GM19023 (cell line): ENCODE measurements at regions not wholly inside any gene's neighbourhood (a gene's known extent, or its start where the extent isn't known, plus 50 kb on each side); places are given as distances from the start of the nearest gene placed in this dataset.

Experiments used
- ATAC-seq: cut with Tn5 transposase; IDR thresholded peaks from one replicate; pipeline ENCODE4 v1.9.1; 2021; ENCODE audit warnings: mild to moderate bottlenecking, moderate library complexity; ENCODE audit not compliant: unreplicated experiment

DNA sequence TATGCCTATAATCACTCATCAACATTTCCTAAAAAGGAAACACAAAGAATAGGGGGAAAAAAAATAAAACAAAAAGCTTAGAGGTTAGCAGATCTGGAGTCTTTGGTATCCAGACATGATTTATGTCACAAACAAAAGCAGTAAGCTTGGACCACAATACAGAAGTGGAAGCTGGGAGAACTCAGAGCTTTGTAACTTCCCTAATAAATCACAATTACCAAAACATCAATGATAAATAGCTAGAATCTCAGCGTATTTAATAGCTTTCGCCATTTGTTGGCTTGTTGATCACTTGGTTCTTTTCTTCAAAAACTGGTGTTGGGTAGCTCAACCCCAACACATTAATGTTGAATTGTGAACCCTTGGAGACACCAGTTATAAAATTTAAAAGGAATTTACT lies 392.5 kb downstream of the IRS1 start:
- ATAC-seq: no peak

- ATAC-seq: no peak
Observed at GRCh38 chr2:226405465-226405864, 394.2 kb downstream of the IRS1 start.

DNA sequence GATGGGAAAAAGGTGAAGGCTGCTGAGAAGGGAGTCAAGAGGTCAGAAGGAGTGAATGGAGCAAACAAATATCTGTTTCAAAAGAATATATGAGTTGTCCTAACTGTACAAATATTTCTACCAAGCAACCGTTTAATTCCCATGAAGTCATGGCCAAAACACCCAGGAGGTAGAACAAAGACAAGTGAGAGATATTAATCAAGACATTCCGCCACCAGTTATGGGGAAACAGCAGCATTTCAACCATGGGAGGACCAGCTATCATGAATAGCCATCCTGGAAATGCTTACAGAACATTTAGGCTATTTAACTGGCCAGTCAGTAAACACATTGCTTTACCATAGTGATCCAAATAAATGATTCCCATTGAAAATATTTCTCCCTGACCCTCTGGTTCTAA lies 396.3 kb downstream of the IRS1 start:
- ATAC-seq: no peak

GRCh38 chr2:226399006-226399405 lies 400.6 kb downstream of the IRS1 start:
- ATAC-seq: no peak

- no peak for ATAC-seq
Observed at GRCh38 chr2:226398580-226398979, 401.0 kb downstream of the IRS1 start.

DNA sequence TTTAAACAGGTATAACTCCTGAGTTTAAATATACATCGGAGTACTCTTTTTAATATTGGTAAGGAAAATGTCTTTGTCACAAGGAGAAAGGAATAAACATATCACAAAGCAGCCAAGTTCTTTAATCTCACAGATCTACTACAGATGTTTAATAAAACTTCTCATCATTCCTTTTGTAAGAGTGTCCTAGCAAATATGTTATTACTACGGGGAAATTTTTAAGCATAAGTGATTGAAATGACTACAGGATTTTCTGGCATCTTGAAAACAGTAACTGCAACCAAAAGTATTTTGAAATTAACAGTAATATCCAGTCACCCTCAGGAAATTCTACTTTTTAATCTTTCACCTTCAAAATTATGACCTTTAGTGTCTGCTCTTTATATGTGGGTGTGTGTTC lies 403.1 kb downstream of the IRS1 start:
- no peak for ATAC-seq

GRCh38 chr2:226387499-226387942 lies 412.1 kb downstream of the IRS1 start:
- no peak for ATAC-seq

- ATAC-seq: no peak
Observed at GRCh38 chr2:226383461-226383860, 416.2 kb downstream of the IRS1 start.

DNA sequence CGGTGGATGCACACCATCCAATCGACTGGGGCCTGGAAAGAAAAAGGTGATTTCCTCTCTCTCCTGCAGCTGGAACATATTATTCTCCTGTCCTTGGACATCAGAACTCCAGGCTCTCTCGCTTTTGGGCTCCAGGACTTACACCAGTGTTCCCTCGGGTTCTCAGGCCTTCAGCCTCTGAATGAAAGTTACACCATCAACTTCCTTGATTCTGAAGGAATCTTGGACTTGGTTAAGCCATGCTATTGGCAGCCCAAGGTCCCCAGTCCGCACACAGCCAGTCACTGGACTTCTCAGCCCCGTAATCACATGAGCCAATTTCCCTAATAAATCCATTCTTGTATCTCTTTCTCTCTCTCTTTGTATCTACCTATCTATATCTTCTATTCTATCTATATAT lies 418.9 kb downstream of the IRS1 start:
- ATAC-seq: no peak

GRCh38 chr2:226378753-226379705 lies 420.6 kb downstream of the IRS1 start:
- no peak for ATAC-seq

- ATAC-seq: no peak
Observed at GRCh38 chr2:226376516-226377180, 423.0 kb downstream of the IRS1 start.

GRCh38 chr2:226366920-226367319 lies 432.7 kb downstream of the IRS1 start:
- no peak for ATAC-seq

- no peak for ATAC-seq
Observed at GRCh38 chr2:226364217-226364616, 435.4 kb downstream of the IRS1 start.

DNA sequence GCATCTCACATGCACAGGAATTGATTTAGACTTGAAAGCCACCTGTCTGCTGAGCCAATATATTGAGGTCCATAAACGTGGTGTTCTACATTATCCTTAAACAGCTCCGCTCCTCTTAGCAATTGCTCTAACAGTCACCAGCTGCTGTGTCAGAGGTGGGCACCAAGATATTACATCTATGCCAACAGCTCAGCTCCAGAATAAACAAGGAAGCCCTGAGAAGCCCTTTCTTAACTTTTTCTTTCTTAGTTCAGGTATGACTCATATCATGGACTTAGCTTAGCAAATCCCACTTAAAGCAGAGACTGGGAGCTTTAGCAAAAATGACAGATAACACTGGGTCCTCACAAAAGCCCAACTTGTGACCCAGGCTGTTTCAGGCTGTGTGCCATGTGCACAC lies 436.6 kb downstream of the IRS1 start:
- no peak for ATAC-seq

DNA sequence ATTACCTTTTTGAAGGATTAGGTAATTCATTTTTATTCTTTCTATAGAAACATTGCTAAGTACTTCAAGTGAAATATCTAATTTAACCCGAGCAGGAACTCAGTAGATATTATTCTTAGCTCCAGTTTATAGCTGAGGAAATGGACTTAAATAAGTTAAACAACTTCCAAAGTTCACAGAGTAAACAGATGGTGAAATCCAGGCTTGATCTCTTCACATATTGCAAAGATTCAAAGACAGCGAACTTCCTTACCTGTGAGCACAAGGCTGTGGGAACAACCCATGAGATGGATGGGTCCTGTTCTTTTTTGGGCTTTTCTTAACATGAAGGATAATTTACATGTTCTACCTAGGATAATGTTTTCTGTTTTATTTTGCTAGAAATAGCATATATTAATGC lies 439.0 kb downstream of the IRS1 start:
- ATAC-seq: no peak

DNA sequence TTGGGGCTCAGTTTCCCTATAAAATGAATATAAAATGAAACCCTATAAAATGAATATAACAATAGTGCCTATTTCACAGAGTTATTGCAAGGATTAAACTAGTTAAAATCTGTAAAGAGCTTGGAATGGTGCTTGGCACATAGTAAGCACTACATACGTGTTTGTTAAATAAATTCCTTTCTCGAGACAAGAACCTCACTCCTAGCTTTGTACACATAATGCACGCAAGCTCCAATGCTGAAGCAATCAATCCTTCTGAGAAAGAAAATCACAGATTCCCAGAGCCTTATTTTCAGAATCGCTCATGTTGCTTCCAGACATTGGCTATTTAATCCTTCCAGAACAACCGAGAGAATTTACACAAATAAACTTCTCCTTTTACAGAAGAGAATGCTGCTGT lies 440.9 kb downstream of the IRS1 start:
- no peak for ATAC-seq

- ATAC-seq: no peak
Observed at GRCh38 chr2:226357816-226358215, 441.8 kb downstream of the IRS1 start.

DNA sequence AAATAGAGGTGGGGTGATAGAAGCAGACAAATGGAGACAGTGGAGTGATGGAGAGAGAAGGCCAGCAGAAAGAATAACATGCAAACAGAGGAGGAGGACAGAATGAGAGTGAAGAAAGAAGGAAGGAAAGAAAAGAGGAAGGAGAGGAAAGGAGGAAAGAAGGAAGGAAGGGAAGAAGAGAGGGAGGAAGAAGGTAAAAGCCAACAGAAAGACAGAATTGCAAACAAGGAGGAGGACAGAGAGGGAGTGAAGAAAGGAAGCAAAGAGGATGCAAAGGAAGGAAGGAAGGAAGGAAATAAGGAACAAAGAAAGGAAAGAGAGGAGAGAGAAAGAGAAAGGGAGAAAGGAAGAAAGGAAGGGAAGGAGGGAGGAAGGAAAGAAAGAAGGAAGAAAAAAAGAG lies 444.0 kb downstream of the IRS1 start:
- no peak for ATAC-seq

DNA sequence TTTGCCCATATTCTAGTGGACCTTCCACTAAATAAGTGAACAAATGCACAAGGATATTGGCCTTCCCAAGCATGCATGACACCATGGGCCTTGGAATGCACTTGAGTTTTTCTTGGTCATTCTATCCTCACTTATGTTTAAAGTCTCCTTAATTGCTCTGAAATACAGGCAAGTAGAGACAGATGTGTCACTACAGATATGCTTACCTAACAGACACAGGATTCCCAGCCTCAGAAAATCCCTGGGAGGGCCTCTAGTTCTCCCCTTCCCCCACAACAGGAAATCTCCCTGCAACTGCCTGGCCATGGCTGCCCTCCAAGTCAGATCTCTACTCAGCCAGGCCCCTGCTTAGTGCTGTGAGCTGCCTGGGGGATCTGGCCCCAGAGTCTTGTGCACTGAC lies 445.2 kb downstream of the IRS1 start:
- no peak for ATAC-seq

GRCh38 chr2:226352941-226353560 lies 446.6 kb downstream of the IRS1 start:
- ATAC-seq: no peak

DNA sequence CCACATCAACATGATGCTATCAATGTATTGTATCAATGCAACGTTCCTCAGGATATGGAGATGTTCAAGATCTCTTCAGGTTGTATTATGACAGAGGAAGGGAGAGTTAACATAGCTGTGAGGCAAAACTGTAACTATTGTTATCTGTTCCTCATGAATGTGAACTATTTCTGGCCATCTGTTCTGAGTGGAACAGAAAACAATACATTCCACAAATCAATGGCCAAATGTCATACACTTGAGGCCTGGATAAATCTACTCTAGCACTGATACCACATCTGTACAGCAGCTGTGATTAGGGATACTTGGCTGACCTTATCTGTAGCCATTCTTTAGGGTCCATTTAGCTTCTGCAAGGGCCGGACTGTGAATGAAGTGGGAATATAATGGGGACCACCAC lies 447.9 kb downstream of the IRS1 start:
- no peak for ATAC-seq

DNA sequence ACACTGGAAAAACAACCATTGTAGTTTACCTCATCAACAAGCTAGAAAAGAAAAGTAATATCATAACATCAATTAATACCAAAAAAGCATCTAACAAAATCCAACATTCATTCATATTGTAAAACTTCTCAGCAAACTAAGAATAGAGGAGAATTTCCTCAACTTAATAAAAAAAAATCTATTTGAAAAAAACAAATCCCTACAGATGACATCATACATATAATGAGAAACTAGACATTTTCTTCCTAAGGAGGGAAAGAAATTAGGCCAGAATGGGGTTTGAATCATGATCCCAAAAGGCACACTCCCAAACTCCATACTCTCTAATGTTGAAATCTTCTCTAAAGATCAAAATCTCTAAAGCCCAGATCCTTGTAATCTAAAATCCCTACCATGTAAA lies 460.0 kb downstream of the IRS1 start:
- ATAC-seq: no peak
